Stomach (tissue), 4 donors: ENCODE measurements at regions not wholly inside any gene's neighbourhood (a gene's known extent, or its start where the extent isn't known, plus 50 kb on each side); places are given as distances from the start of the nearest gene placed in this dataset.

Source experiments
- CTCF ChIP-seq, 7 experiments: fragments of 450-650 bp in 4 of 7; fragments of 200-600 bp in 3 of 7; sonication (generic) in 3 of 7; IDR thresholded peaks; one replicate each; pipeline ENCODE4 v1.5.1; 2016 to 2019; ENCODE audit warnings: antibody characterized with exemption in 7 of 7, control low read depth in 2 of 7, mild to moderate bottlenecking in 1 of 7
- POLR2A ChIP-seq, 4 donors: fragments of 450-650 bp; IDR thresholded peaks; one replicate each; pipeline ENCODE4 v1.6.1; 2016; ENCODE audit warnings: antibody characterized with exemption in 4 of 4, control low read depth in 2 of 4, mild to moderate bottlenecking in 1 of 4, moderate library complexity in 1 of 4

DNA sequence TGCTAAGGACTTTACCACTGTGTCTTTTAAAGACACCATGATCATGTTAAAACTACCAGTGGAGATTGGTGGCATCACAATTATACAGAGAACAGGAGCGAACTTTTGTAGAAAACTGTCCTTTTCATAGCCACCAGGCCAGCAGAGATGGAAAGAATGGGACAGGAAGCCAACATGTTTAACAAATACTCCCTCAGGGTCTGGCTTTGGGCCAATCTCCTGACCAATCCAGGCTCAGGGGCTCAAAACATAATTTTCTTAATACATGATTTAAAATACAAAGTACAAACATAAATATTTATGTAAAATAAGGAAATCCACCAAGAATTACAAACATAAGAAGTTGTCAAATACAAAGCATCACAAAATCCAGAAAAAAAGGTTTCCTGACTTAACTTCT lies 266.0 kb downstream of the VPS13C start:
- TF ChIP-seq CTCF (IDR thresholded peaks at IDR 0.05) (no peak), POLR2A (IDR thresholded peaks at IDR 0.05) (no peak)
